Liver (tissue), 3 donors: ENCODE measurements at regions not wholly inside any gene's neighbourhood (a gene's known extent, or its start where the extent isn't known, plus 50 kb on each side); places are given as distances from the start of the nearest gene placed in this dataset.

ENCODE experiments used
- RAD21 ChIP-seq, 2 donors: IDR thresholded peaks; 2 replicates each; pipeline ENCODE4 v1.6.1; 2016; ENCODE audit warnings: antibody characterized with exemption in 2 of 2, mild to moderate bottlenecking in 2 of 2
- TAF1 ChIP-seq: conservative IDR thresholded peaks from 2 replicates; pipeline ENCODE4 v1.6.1; 2016; ENCODE audit warnings: antibody characterized with exemption, mild to moderate bottlenecking
- TF ChIP-seq, protein P1 (sequence below): fragments of 150-350 bp; IDR thresholded peaks from 2 replicates; pipeline ENCODE4 v1.5.1; 2017; ENCODE audit warnings: improper control_type of control experiment, low read depth, low read length; ENCODE audit not compliant: missing input control
- TF ChIP-seq, protein P2 (sequence below): IDR thresholded peaks from 2 replicates; pipeline ENCODE4 v1.6.1; 2016; ENCODE audit warnings: antibody characterized with exemption
- donor health status: healthy.
- donor health status: healthy.

DNA sequence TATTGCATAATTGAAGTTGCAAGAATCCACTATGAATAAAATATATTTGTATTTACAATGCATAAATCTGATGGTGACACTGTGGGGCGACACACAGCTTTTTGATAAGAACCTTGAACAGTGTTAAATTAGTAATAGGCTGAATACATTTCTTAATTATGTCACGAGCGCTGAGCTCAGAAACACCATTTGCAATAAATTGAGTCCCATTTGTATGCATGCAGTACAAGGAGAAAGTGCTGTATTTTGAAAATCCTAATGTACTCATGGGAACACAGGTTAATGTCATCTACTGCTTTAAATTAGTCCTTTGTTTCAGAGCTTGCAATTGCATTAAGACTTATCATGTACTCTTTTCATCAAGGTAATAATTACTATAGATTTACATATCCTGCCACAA is 579.5 kb downstream of the RBFOX1 start:
- TF ChIP-seq, protein P1, sequence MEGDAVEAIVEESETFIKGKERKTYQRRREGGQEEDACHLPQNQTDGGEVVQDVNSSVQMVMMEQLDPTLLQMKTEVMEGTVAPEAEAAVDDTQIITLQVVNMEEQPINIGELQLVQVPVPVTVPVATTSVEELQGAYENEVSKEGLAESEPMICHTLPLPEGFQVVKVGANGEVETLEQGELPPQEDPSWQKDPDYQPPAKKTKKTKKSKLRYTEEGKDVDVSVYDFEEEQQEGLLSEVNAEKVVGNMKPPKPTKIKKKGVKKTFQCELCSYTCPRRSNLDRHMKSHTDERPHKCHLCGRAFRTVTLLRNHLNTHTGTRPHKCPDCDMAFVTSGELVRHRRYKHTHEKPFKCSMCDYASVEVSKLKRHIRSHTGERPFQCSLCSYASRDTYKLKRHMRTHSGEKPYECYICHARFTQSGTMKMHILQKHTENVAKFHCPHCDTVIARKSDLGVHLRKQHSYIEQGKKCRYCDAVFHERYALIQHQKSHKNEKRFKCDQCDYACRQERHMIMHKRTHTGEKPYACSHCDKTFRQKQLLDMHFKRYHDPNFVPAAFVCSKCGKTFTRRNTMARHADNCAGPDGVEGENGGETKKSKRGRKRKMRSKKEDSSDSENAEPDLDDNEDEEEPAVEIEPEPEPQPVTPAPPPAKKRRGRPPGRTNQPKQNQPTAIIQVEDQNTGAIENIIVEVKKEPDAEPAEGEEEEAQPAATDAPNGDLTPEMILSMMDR, result no peak
- TF ChIP-seq RAD21 (IDR thresholded peaks at IDR 0.05), result no peak
- no peak for TF ChIP-seq TAF1
- TF ChIP-seq, protein P2, sequence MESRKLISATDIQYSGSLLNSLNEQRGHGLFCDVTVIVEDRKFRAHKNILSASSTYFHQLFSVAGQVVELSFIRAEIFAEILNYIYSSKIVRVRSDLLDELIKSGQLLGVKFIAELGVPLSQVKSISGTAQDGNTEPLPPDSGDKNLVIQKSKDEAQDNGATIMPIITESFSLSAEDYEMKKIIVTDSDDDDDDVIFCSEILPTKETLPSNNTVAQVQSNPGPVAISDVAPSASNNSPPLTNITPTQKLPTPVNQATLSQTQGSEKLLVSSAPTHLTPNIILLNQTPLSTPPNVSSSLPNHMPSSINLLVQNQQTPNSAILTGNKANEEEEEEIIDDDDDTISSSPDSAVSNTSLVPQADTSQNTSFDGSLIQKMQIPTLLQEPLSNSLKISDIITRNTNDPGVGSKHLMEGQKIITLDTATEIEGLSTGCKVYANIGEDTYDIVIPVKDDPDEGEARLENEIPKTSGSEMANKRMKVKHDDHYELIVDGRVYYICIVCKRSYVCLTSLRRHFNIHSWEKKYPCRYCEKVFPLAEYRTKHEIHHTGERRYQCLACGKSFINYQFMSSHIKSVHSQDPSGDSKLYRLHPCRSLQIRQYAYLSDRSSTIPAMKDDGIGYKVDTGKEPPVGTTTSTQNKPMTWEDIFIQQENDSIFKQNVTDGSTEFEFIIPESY, result no peak
